ENCODE measurements at regions not wholly inside any gene's neighbourhood (a gene's known extent, or its start where the extent isn't known, plus 50 kb on each side); places are given as distances from the start of the nearest gene placed in this dataset.

DNA sequence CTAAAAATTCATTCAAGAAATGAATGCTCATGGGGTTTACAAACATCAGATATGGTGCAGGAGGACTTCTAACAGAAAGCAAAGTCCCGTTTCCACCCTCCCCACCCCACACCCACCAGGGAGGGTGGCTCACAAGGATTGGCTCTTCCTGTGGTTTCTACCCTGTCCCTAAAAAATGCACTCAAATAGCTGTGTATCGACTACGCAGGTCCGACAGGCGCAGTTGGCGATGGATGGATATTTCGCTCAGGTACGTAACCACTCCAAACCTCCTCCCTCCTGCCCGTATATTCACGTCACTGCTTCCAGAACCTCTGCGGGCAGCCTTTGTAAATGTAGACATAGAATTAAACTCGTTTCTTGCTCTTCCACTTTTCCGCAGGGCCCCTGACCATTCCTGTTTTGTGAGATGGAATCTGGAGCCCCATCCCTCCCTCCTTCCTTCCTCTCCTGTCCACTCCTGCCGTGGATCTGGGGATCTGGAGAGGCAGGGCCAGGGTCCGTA, 264.3 kb downstream of the BMP7 start:
- ChIA-PET POLR2A (no interaction called here), CTCF (interaction anchor here (0.9 kb wide), 1 partner anchor 13 kb away, joined by 3 read pairs; no protein-coding TSS in a partner anchor)
- TF ChIP-seq ARNT (IDR thresholded peaks at IDR 0.05), result no peak
- no peak for TF ChIP-seq SUZ12 (IDR thresholded peaks at IDR 0.05)
- no peak for TF ChIP-seq ELF4 (IDR thresholded peaks at IDR 0.05)
- no peak for TF ChIP-seq TARDBP (IDR thresholded peaks at IDR 0.05)
- no peak for TF ChIP-seq FOXA1 (IDR thresholded peaks at IDR 0.05)
- no peak for TF ChIP-seq ZNF384 (IDR thresholded peaks at IDR 0.05)
- TF ChIP-seq NFRKB (IDR thresholded peaks at IDR 0.05), result no peak
- no peak for TF ChIP-seq HDGF (IDR thresholded peaks at IDR 0.05; ENCODE audit: borderline replicate concordance)
- TF ChIP-seq L3MBTL2 (conservative IDR thresholded peaks at IDR 0.05), result no peak
- TF ChIP-seq BHLHE40 (IDR thresholded peaks at IDR 0.05; ENCODE audit: borderline replicate concordance), result no peak
- TF ChIP-seq FOXM1 (IDR thresholded peaks at IDR 0.05; ENCODE audit: borderline replicate concordance), result no peak
- TF ChIP-seq SP1 (IDR thresholded peaks at IDR 0.05), result no peak
- no peak for TF ChIP-seq CTBP1 (IDR thresholded peaks at IDR 0.05; ENCODE audit: borderline replicate concordance)
- no peak for TF ChIP-seq FOXK2 (IDR thresholded peaks at IDR 0.05)
- no peak for TF ChIP-seq LEF1 (IDR thresholded peaks at IDR 0.05; ENCODE audit: borderline replicate concordance)
- TF ChIP-seq PKNOX1 (IDR thresholded peaks at IDR 0.05), result no peak
- no peak for DNase-seq (ENCODE audit: extremely low spot score)

DNA sequence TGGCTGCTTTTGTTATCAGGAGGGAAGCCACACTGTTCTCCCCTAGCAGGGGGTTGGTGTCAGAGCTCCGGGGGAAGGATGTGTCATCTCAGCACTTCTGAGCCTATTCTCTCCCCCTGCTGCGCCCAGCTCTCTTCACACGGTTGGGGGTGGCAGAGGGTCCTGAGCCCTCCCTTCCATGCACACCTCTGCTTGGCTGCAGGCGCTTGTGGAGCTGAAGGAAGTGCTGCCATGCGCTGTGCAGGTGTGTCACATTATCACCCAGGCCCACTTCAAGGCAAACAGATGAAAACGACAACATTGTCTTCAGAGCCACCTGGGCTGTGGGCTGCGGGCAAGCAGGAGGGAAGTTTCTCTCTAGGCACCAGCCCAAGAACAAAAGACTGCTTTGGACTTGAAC, 263.4 kb downstream of the BMP7 start:
- POLR2A ChIA-PET, result no interaction called here
- no peak for TF ChIP-seq SP1 (IDR thresholded peaks at IDR 0.05)
- no peak for TF ChIP-seq HDGF (IDR thresholded peaks at IDR 0.05; ENCODE audit: borderline replicate concordance)
- no peak for TF ChIP-seq L3MBTL2 (conservative IDR thresholded peaks at IDR 0.05)
- no peak for TF ChIP-seq ELF4 (IDR thresholded peaks at IDR 0.05)
- TF ChIP-seq BHLHE40 (IDR thresholded peaks at IDR 0.05; ENCODE audit: borderline replicate concordance), result no peak
- TF ChIP-seq FOXA1 (IDR thresholded peaks at IDR 0.05), result no peak
- no peak for TF ChIP-seq ARNT (IDR thresholded peaks at IDR 0.05)
- no peak for TF ChIP-seq FOXM1 (IDR thresholded peaks at IDR 0.05; ENCODE audit: borderline replicate concordance)
- no peak for TF ChIP-seq ZNF384 (IDR thresholded peaks at IDR 0.05)
- TF ChIP-seq FOXK2 (IDR thresholded peaks at IDR 0.05), result no peak
- no peak for TF ChIP-seq LEF1 (IDR thresholded peaks at IDR 0.05; ENCODE audit: borderline replicate concordance)
- TF ChIP-seq PKNOX1 (IDR thresholded peaks at IDR 0.05), result no peak
- TF ChIP-seq SUZ12 (IDR thresholded peaks at IDR 0.05), result no peak
- no peak for TF ChIP-seq NFRKB (IDR thresholded peaks at IDR 0.05)
- no peak for TF ChIP-seq TARDBP (IDR thresholded peaks at IDR 0.05)
- no peak for TF ChIP-seq CTBP1 (IDR thresholded peaks at IDR 0.05; ENCODE audit: borderline replicate concordance)
- CTCF ChIA-PET, result interaction anchor here (0.9 kb wide), 1 partner anchor 12 kb away, joined by 3 read pairs; no protein-coding TSS in a partner anchor
- DNase-seq (ENCODE audit: extremely low spot score), result no peak

GRCh38 chr20:57004416-57004815, 262.0 kb downstream of the BMP7 start:
- ChIA-PET CTCF (interaction anchor here (0.7 to 2.1 kb wide), 2 partner anchors 9 to 12 kb away, joined by 4 to 6 read pairs; no protein-coding TSS in a partner anchor), POLR2A (no interaction called here)
- DNase-seq (ENCODE audit: extremely low spot score), result no peak
- TF ChIP-seq CTBP1 (IDR thresholded peaks at IDR 0.05; ENCODE audit: borderline replicate concordance), result no peak
- TF ChIP-seq TARDBP (IDR thresholded peaks at IDR 0.05), result no peak

GRCh38 chr20:57004951-57005933, 261.2 kb downstream of the BMP7 start:
- ChIA-PET CTCF (interaction anchor here (2.1 kb wide), 1 partner anchor 10 kb away, joined by 6 read pairs; no protein-coding TSS in a partner anchor), POLR2A (no interaction called here)
- TF ChIP-seq TARDBP (IDR thresholded peaks at IDR 0.05) (no peak), FOXA1 (IDR thresholded peaks at IDR 0.05) (no peak), FOXM1 (IDR thresholded peaks at IDR 0.05; ENCODE audit: borderline replicate concordance) (no peak), ZNF384 (IDR thresholded peaks at IDR 0.05) (no peak), BHLHE40 (IDR thresholded peaks at IDR 0.05; ENCODE audit: borderline replicate concordance) (no peak), NFRKB (IDR thresholded peaks at IDR 0.05) (no peak), LEF1 (IDR thresholded peaks at IDR 0.05; ENCODE audit: borderline replicate concordance) (no peak), SP1 (IDR thresholded peaks at IDR 0.05) (no peak), SUZ12 (IDR thresholded peaks at IDR 0.05) (no peak), ELF4 (IDR thresholded peaks at IDR 0.05) (no peak), CTBP1 (IDR thresholded peaks at IDR 0.05; ENCODE audit: borderline replicate concordance) (no peak), PKNOX1 (IDR thresholded peaks at IDR 0.05) (no peak), ARNT (IDR thresholded peaks at IDR 0.05) (no peak), FOXK2 (IDR thresholded peaks at IDR 0.05) (no peak), L3MBTL2 (conservative IDR thresholded peaks at IDR 0.05) (no peak), HDGF (IDR thresholded peaks at IDR 0.05; ENCODE audit: borderline replicate concordance) (no peak)
- no peak for DNase-seq (ENCODE audit: extremely low spot score)

DNA sequence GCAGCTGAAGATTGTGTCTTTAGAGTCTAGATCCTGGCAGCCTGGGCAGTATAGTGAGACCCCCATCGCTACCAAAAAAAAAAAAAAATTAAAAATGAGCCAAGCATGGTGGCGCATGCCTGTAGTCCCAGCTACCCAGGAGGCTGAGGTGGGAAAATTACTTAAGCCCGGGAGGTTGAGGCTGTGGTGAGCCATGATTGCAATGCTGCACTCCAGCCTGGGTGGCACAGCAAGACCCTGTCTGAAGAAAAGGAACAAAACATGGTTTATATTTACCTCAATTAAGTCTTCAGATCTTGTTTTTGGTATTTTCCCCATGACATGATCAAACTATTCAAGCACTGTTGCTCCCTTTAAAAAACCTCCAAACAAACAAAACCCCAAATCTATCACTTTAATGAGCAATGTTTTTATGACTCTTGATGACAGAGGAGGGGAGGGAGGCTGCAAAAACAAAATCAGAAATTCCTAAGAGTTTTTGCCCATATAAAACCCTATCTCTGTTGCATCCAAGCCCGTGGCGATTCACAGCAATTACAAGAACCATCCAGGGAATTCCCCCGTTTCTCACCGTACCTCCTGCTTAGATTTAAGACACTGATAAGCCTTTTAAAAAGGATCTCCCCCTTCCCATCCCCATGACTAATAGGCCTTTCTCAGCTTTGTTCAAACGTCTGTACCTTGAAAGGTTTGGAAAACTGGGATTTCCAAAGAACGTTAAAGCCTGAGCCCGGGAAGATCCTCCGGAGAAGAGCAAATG, 259.9 kb downstream of the BMP7 start:
- DNase-seq (ENCODE audit: extremely low spot score), result no peak
- TF ChIP-seq PKNOX1 (IDR thresholded peaks at IDR 0.05) (peak; percentile 49; the same call in 1 of the 2 replicates), CTBP1 (IDR thresholded peaks at IDR 0.05; ENCODE audit: borderline replicate concordance) (no peak), HDGF (IDR thresholded peaks at IDR 0.05; ENCODE audit: borderline replicate concordance) (no peak), SP1 (IDR thresholded peaks at IDR 0.05) (no peak)
- ChIA-PET CTCF (no interaction called here), POLR2A (no interaction called here)

Measured in HEK293T (cell line).